Suprapubic skin (tissue), 4 donors: ENCODE measurements at regions not wholly inside any gene's neighbourhood (a gene's known extent, or its start where the extent isn't known, plus 50 kb on each side); places are given as distances from the start of the nearest gene placed in this dataset.

Experiments used
- DNase-seq, 2 donors: peaks; one replicate each; pipeline ENCODE4 v3.0.0-alpha.2; 2019; ENCODE audit warnings: low spot score in 2 of 2
- H3K27ac ChIP-seq: fragments of 200-600 bp; sonication (generic); one replicate; pipeline ENCODE4 v1.5.1; 2019
- H3K27me3 ChIP-seq: fragments of 200-600 bp; sonication (generic); one replicate; pipeline ENCODE4 v1.5.1; 2019
- H3K36me3 ChIP-seq: fragments of 200-600 bp; sonication (generic); one replicate; pipeline ENCODE4 v1.5.1; 2019
- H3K4me1 ChIP-seq: fragments of 200-600 bp; sonication (generic); one replicate; pipeline ENCODE4 v1.5.1; 2019
- H3K4me3 ChIP-seq: fragments of 200-600 bp; sonication (generic); one replicate; pipeline ENCODE4 v1.5.1; 2019; ENCODE audit warnings: mild to moderate bottlenecking
- H3K9me3 ChIP-seq: fragments of 200-600 bp; sonication (generic); one replicate; pipeline ENCODE4 v1.5.1; 2019
- CTCF ChIP-seq, 2 donors: fragments of 200-600 bp in 1 of 2; fragments of 450-650 bp in 1 of 2; sonication (generic) in 1 of 2; IDR thresholded peaks; one replicate each; pipeline ENCODE4 v1.5.1; 2016 to 2019; ENCODE audit warnings: antibody characterized with exemption in 2 of 2, mild to moderate bottlenecking in 1 of 2, moderate library complexity in 1 of 2
- EP300 ChIP-seq: sonication (generic); formaldehyde crosslinking; IDR thresholded peaks from one replicate; pipeline ENCODE4 v1.6.1; 2017; ENCODE audit warnings: antibody characterized with exemption
- POLR2A ChIP-seq, 2 donors: fragments of 450-650 bp; IDR thresholded peaks; one replicate each; pipeline ENCODE4 v1.6.1; 2017; ENCODE audit warnings: antibody characterized with exemption in 2 of 2, mild to moderate bottlenecking in 2 of 2, moderate library complexity in 2 of 2
- POLR2AphosphoS5 ChIP-seq, 3 donors: sonication (generic); formaldehyde crosslinking; IDR thresholded peaks; one replicate each; pipeline ENCODE4 v1.6.1; 2017; ENCODE audit warnings: antibody characterized with exemption in 3 of 3
- WGBS: methylation state at CpG from one replicate; pipeline ENCODE4 v1.1.5; 2018; 5-methylcytosine and 5-hydroxymethylcytosine counted together

- DNase-seq: no peak
- no peak for TF ChIP-seq CTCF (IDR thresholded peaks at IDR 0.05)
- no peak for TF ChIP-seq EP300
- TF ChIP-seq POLR2A (IDR thresholded peaks at IDR 0.05): no peak
- no peak for TF ChIP-seq POLR2AphosphoS5 (IDR thresholded peaks at IDR 0.05)
- H3K4me1 ChIP-seq: no peaks in the 10 kb centered on the region
- no peak overlapping the region for H3K27ac ChIP-seq
- no peaks in the 10 kb centered on the region for H3K36me3 ChIP-seq
- WGBS: 75% methylated on average over 3 of the region's 3 CpGs
- H3K27me3 ChIP-seq: peaks cover 4% of the 10 kb centered on the region
- H3K9me3 ChIP-seq: no peaks in the 10 kb centered on the region
- H3K4me3 ChIP-seq: no peak overlapping the region
Measured at GRCh38 chr1:114333690-114334089, 177.3 kb downstream of the TRIM33 start.

GRCh38 chr1:114331936-114332335 is 178.3 kb upstream of the SYT6 start:
- no peaks in the 10 kb centered on the region for H3K9me3 ChIP-seq
- DNase-seq: no peak
- TF ChIP-seq EP300: no peak
- no peak for TF ChIP-seq CTCF (IDR thresholded peaks at IDR 0.05)
- H3K4me1 ChIP-seq: no peaks in the 10 kb centered on the region
- no peaks in the 10 kb centered on the region for H3K36me3 ChIP-seq
- H3K27ac ChIP-seq: no peak overlapping the region
- H3K4me3 ChIP-seq: no peak overlapping the region
- peaks cover 9% of the 10 kb centered on the region for H3K27me3 ChIP-seq

GRCh38 chr1:114330451-114330983 is 176.8 kb upstream of the SYT6 start:
- Histone ChIP-seq H3K4me1 (no peaks in the 10 kb centered on the region), H3K27me3 (peaks cover 9% of the 10 kb centered on the region), H3K27ac (no peak overlapping the region), H3K36me3 (no peaks in the 10 kb centered on the region), H3K9me3 (no peaks in the 10 kb centered on the region), H3K4me3 (no peak overlapping the region)
- 71% methylated on average over 4 of the region's 4 CpGs for WGBS
- TF ChIP-seq CTCF (IDR thresholded peaks at IDR 0.05) (no peak), POLR2AphosphoS5 (IDR thresholded peaks at IDR 0.05) (no peak), EP300 (no peak), POLR2A (IDR thresholded peaks at IDR 0.05) (no peak)
- DNase-seq: no peak

- Histone ChIP-seq H3K36me3 (no peaks in the 10 kb centered on the region), H3K27me3 (peaks cover 9% of the 10 kb centered on the region), H3K4me1 (no peaks in the 10 kb centered on the region), H3K27ac (no peak overlapping the region), H3K9me3 (no peaks in the 10 kb centered on the region), H3K4me3 (no peak overlapping the region)
- TF ChIP-seq CTCF (IDR thresholded peaks at IDR 0.05) (no peak), POLR2A (IDR thresholded peaks at IDR 0.05) (no peak), EP300 (no peak), POLR2AphosphoS5 (IDR thresholded peaks at IDR 0.05) (no peak)
- WGBS: 71% methylated on average over 7 of the region's 7 CpGs
- no peak for DNase-seq
Measured at GRCh38 chr1:114328361-114328904, 174.8 kb upstream of the SYT6 start.

- H3K4me1 ChIP-seq: no peaks in the 10 kb centered on the region
- no peaks in the 10 kb centered on the region for H3K9me3 ChIP-seq
- 58% methylated on average over 5 of the region's 5 CpGs for WGBS
- no peak overlapping the region for H3K27ac ChIP-seq
- DNase-seq: no peak
- H3K27me3 ChIP-seq: peaks cover 9% of the 10 kb centered on the region
- H3K36me3 ChIP-seq: no peaks in the 10 kb centered on the region
- no peak overlapping the region for H3K4me3 ChIP-seq
- no peak for TF ChIP-seq POLR2A (IDR thresholded peaks at IDR 0.05)
- TF ChIP-seq POLR2AphosphoS5 (IDR thresholded peaks at IDR 0.05): no peak
- no peak for TF ChIP-seq CTCF (IDR thresholded peaks at IDR 0.05)
- TF ChIP-seq EP300: no peak
Measured at GRCh38 chr1:114324662-114324965, 170.9 kb upstream of the SYT6 start.
